Renal pelvis (tissue), 1 donor: ENCODE measurements at regions not wholly inside any gene's neighbourhood (a gene's known extent, or its start where the extent isn't known, plus 50 kb on each side); places are given as distances from the start of the nearest gene placed in this dataset.

ENCODE experiments used
- DNase-seq: peaks from one replicate; pipeline ENCODE4 v3.0.0-alpha.2; 2013

- DNase-seq = no peak
These were observed 59.5 kb upstream of the TGM3 start for GRCh38 chr20:2236256-2236655.

GRCh38 chr20:2237059-2237458 is 58.7 kb upstream of the TGM3 start:
- no peak for DNase-seq

GRCh38 chr20:2238601-2239000 is 57.2 kb upstream of the TGM3 start:
- DNase-seq = no peak

GRCh38 chr20:2240835-2241234 is 55.0 kb upstream of the TGM3 start:
- DNase-seq = no peak

- DNase-seq = no peak
These were observed 53.1 kb upstream of the TGM3 start for GRCh38 chr20:2242678-2243077.

GRCh38 chr20:2244523-2244922 is 51.3 kb upstream of the TGM3 start:
- no peak for DNase-seq

- no peak for DNase-seq
These were observed 50.8 kb upstream of the TGM3 start for GRCh38 chr20:2244993-2245392.

- DNase-seq = no peak
These were observed 50.2 kb upstream of the TGM3 start for GRCh38 chr20:2245637-2246036.
